ENCODE measurements at regions not wholly inside any gene's neighbourhood (a gene's known extent, or its start where the extent isn't known, plus 50 kb on each side); places are given as distances from the start of the nearest gene placed in this dataset.

DNA sequence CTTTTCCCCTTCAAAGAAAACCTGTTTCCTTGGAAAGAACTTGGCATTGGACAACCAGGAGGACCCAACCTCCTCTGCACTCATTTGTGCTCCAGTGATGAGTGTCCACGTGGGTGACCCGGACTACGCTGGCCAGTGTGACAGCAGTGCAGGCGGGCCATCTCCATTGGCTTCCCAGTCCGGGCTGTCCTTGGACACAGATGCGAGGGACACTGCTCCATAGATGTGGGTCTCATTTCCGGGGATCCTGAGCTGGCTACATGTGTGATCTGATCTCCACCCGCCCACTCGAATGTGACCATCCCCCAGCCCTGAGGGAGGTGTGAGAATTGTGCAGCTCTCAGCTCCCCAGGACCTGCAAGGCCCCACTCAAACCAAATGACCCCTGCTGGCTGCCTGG, 836.6 kb upstream of the TMEM132C start:
- TF ChIP-seq CTCF (IDR thresholded peaks at IDR 0.05): no peak
- TF ChIP-seq POLR2A (IDR thresholded peaks at IDR 0.05): no peak
